Islet precursor cell (in vitro differentiated cells): ENCODE measurements at regions not wholly inside any gene's neighbourhood (a gene's known extent, or its start where the extent isn't known, plus 50 kb on each side); places are given as distances from the start of the nearest gene placed in this dataset.

Experiments used
- DNase-seq: peaks from one replicate; pipeline ENCODE4 v3.0.0-alpha.2; 2018

DNA sequence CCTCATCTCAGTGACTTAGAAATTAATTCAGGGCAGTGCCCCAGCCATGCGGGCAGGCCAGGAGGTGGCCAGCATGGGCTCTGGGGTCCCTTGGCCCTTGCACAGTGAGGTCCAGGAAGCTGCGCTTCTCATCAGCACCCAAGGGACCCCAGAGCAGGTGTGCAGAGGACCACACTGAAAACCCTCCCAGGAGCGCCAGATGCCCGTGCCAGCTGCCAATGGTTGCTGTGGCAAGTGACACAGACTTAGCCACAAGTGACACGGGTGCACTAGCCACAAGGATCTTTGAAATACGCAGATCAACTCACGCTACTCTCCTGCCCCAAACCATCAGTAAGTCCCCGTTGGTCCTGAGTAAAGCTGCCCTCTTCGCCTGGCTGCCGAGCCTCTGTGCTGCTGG, 88.1 kb downstream of the ERMARD start:
- peak; percentile 25 for DNase-seq

GRCh38 chr6:169839029-169839481, 87.6 kb downstream of the ERMARD start:
- no peak for DNase-seq

GRCh38 chr6:169838346-169839028, 87.1 kb downstream of the ERMARD start:
- peak; percentile 12 for DNase-seq

DNA sequence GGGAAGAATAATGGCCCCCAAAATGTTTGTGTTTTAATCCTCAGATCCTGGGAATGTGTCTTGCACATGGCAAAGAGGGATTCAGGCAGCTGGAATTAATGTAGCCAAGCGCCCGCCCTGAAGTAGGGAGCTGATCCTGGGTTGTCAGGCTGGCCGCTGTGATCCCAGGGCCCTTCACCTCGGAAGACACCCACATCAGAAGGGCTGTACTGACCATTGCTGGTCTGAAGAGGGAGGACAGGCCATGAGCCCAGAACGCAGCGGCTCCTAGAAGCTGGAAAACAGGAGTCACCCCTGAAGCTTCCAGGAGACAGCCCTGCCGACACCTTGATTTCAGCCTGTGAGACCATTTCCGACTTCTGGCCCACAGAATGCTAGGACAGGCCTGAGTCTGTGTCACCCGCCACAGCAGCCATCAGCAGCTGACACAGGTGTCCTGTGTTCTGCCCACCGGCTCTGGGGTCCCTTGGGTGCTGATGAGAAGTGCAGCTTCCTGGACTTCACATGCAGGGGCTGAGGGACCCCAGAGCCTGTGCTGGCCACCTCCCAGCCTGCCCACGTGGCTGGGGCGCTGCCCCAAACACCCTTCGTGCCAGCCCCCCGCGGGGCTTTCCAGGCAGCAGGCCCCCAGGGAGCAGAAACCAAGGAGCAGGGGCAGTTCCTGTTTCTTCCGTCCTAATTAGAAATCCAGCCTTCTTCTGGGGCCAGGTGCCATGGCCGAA, 86.3 kb downstream of the ERMARD start:
- DNase-seq = no peak

DNA sequence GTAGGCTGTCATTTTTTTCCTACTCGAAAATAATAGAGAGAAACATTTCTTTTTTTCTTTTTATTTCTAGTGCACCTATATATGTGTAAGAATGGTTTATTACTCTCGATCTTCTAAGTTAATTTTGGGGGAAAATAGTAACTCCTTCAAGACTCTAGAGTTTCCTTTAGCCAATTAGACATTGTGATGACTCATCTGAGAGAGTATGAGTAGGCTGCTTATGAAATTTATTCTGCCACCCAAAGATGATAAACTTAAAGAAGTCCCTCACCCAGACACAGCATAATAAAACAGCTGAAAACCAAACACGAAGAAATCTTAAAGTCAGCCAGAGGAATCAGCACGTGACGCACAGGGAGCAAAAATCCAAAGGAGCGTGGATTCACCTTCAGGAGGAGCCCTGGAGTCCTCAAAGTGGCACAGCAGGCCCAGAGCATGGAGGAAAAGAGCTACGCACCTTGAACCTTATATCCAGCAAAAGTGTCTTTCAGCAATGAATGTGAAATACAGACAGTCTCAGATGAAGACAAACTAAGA, 81.9 kb downstream of the ERMARD start:
- no peak for DNase-seq

- DNase-seq = no peak
These were observed 81.0 kb downstream of the ERMARD start for GRCh38 chr6:169832247-169832948.

DNA sequence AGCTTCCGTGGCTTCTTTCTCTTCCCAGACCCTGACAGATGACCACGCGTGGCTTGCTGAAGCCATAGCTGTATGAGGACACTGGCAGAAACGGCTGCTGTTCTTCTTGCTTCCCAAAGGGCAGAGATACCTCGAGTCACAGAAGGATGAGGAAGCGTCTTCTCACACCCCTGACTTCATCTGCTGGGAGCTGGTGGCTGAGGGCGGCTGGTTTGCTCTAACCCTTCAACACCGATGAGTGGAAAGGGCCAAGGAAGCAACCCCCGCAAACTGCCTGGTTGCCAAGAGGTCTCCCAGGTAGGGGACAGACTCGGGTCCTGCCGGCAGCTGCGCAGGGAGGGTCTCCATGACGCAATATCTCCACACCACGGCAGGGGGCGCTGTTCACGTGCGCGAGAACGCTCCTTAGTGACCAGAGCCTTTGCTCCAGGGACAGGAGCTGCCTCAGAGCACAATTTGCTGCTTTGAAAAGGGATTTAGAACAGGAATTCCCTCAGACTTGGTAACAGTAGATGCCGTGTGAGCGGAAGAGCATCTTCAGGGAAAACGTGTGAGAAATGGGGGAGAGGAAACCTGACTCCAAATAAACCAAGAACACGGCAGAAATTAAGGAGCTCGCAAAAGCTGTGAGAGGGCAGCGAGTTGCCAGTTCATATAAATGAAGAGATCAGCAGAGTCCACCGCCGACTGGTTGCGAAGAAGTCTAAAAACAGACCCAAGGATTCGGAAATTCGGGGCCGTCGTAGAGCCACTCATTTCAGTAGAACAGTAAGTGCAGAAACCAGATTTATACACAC, 80.2 kb downstream of the ERMARD start:
- DNase-seq = peak; percentile 90
